Mesothelial cell of epicardium (in vitro differentiated cells): ENCODE measurements at regions not wholly inside any gene's neighbourhood (a gene's known extent, or its start where the extent isn't known, plus 50 kb on each side); places are given as distances from the start of the nearest gene placed in this dataset.

Experiments
- DNase-seq, 2 experiments: peaks; one replicate each; pipeline ENCODE4 v3.0.0; 2021; ENCODE audit warnings: low spot score in 2 of 2; ENCODE audit not compliant: unreplicated experiment in 2 of 2
- H3K27ac Mint-ChIP-seq: 2 replicates; pipeline ENCODE4 v1.8.0; 2021; ENCODE audit warnings: mixed read lengths
- H3K27me3 Mint-ChIP-seq: 2 replicates; pipeline ENCODE4 v1.8.0; 2021; ENCODE audit warnings: low read depth, mixed read lengths
- H3K36me3 Mint-ChIP-seq: 2 replicates; pipeline ENCODE4 v1.8.0; 2021; ENCODE audit warnings: mixed read lengths
- H3K4me1 Mint-ChIP-seq: 2 replicates; pipeline ENCODE4 v1.8.0; 2021; ENCODE audit warnings: mixed read lengths
- H3K4me3 Mint-ChIP-seq: 2 replicates; pipeline ENCODE4 v1.8.0; 2021; ENCODE audit warnings: mild to moderate bottlenecking, moderate library complexity, mixed read lengths
- H3K9me3 Mint-ChIP-seq: 2 replicates; pipeline ENCODE4 v1.8.0; 2021; ENCODE audit warnings: mixed read lengths
- CTCF ChIP-seq: fragments of 200-600 bp; sonication (generic); IDR thresholded peaks from one replicate; pipeline ENCODE4 v1.5.0; 2021; ENCODE audit warnings: antibody characterized with exemption; ENCODE audit not compliant: unreplicated experiment

- no peak for TF ChIP-seq CTCF
- Mint-ChIP-seq H3K36me3 (no peaks in the 10 kb centered on the region), H3K9me3 (no peaks in the 10 kb centered on the region), H3K4me1 (peaks cover 4% of the 10 kb centered on the region), H3K27me3 (no peaks in the 10 kb centered on the region), H3K27ac (no peak overlapping the region), H3K4me3 (no peak overlapping the region)
- no peak for DNase-seq
Measured at GRCh38 chr18:30533716-30534115, 508.8 kb downstream of the DSC3 start.

- Mint-ChIP-seq H3K9me3 (peaks cover 9% of the 10 kb centered on the region), H3K4me1 (peaks cover 14% of the 10 kb centered on the region), H3K36me3 (no peaks in the 10 kb centered on the region), H3K27me3 (no peaks in the 10 kb centered on the region), H3K4me3 (no peak overlapping the region), H3K27ac (no peak overlapping the region)
- TF ChIP-seq CTCF, result no peak
- no peak for DNase-seq
Measured at GRCh38 chr18:30527917-30528316, 514.6 kb downstream of the DSC3 start.

GRCh38 chr18:30527226-30527625 lies 515.3 kb downstream of the DSC3 start:
- peaks cover 9% of the 10 kb centered on the region for H3K9me3 Mint-ChIP-seq
- no peak overlapping the region for H3K4me3 Mint-ChIP-seq
- peaks cover 14% of the 10 kb centered on the region for H3K4me1 Mint-ChIP-seq
- DNase-seq, result no peak
- no peak for TF ChIP-seq CTCF
- H3K27ac Mint-ChIP-seq, result no peak overlapping the region
- no peaks in the 10 kb centered on the region for H3K27me3 Mint-ChIP-seq
- H3K36me3 Mint-ChIP-seq, result no peaks in the 10 kb centered on the region

GRCh38 chr18:30522288-30522929 lies 520.1 kb downstream of the DSC3 start:
- Mint-ChIP-seq H3K36me3 (no peaks in the 10 kb centered on the region), H3K27ac (no peak overlapping the region), H3K27me3 (no peaks in the 10 kb centered on the region), H3K4me1 (peaks cover 10% of the 10 kb centered on the region), H3K9me3 (peaks cover 9% of the 10 kb centered on the region), H3K4me3 (no peak overlapping the region)
- DNase-seq, result no peak
- no peak for TF ChIP-seq CTCF

- Mint-ChIP-seq H3K4me3 (no peak overlapping the region), H3K27me3 (no peaks in the 10 kb centered on the region), H3K36me3 (no peaks in the 10 kb centered on the region), H3K27ac (no peak overlapping the region), H3K9me3 (peaks cover 7% of the 10 kb centered on the region), H3K4me1 (no peaks in the 10 kb centered on the region)
- no peak for TF ChIP-seq CTCF
- no peak for DNase-seq
Measured at GRCh38 chr18:30514059-30514458, 528.5 kb downstream of the DSC3 start.

GRCh38 chr18:30512872-30513271 lies 529.7 kb downstream of the DSC3 start:
- H3K27me3 Mint-ChIP-seq, result no peaks in the 10 kb centered on the region
- no peak overlapping the region for H3K27ac Mint-ChIP-seq
- H3K36me3 Mint-ChIP-seq, result no peaks in the 10 kb centered on the region
- H3K4me1 Mint-ChIP-seq, result no peaks in the 10 kb centered on the region
- H3K4me3 Mint-ChIP-seq, result no peak overlapping the region
- DNase-seq, result no peak
- no peak for TF ChIP-seq CTCF
- peaks cover 7% of the 10 kb centered on the region for H3K9me3 Mint-ChIP-seq
